Fibroblast of the aortic adventitia (primary cell): ENCODE measurements at regions not wholly inside any gene's neighbourhood (a gene's known extent, or its start where the extent isn't known, plus 50 kb on each side); places are given as distances from the start of the nearest gene placed in this dataset.
"Not testable (repeated sequence)": the region's sequence is repeated elsewhere in the genome, so short reads cannot be mapped to it uniquely, and the experiment has no call there.

ENCODE experiments used
- DNase-seq: peaks from one replicate; pipeline ENCODE4 v3.0.0-alpha.2; 2010; ENCODE audit warnings: low read depth
- H3K4me3 ChIP-seq: 2 replicates; pipeline ENCODE4 v1.5.1; 2011; ENCODE audit warnings: low read depth, mild to moderate bottlenecking, control low read depth, low read length, moderate library complexity
- CTCF ChIP-seq: IDR thresholded peaks from 2 replicates; pipeline ENCODE4 v1.5.1; 2011; ENCODE audit warnings: mild to moderate bottlenecking, low read length, control low read depth, inconsistent platforms; ENCODE audit not compliant: insufficient read depth

GRCh38 chr12:131202592-131203378 lies 249.1 kb downstream of the ADGRD1 start:
- H3K4me3 ChIP-seq: no peak overlapping the region
- no peak for TF ChIP-seq CTCF
- no peak for DNase-seq

GRCh38 chr12:131203666-131204415 lies 250.1 kb downstream of the ADGRD1 start:
- no peak for DNase-seq
- no peak overlapping the region for H3K4me3 ChIP-seq
- TF ChIP-seq CTCF: no peak

- DNase-seq: no peak
- no peak overlapping the region for H3K4me3 ChIP-seq
- TF ChIP-seq CTCF: no peak
Measured at GRCh38 chr12:131204416-131205274, 250.9 kb downstream of the ADGRD1 start.

GRCh38 chr12:131205275-131205933 lies 251.7 kb downstream of the ADGRD1 start:
- DNase-seq, H3K4me3 ChIP-seq: not testable (repeated sequence)

DNA sequence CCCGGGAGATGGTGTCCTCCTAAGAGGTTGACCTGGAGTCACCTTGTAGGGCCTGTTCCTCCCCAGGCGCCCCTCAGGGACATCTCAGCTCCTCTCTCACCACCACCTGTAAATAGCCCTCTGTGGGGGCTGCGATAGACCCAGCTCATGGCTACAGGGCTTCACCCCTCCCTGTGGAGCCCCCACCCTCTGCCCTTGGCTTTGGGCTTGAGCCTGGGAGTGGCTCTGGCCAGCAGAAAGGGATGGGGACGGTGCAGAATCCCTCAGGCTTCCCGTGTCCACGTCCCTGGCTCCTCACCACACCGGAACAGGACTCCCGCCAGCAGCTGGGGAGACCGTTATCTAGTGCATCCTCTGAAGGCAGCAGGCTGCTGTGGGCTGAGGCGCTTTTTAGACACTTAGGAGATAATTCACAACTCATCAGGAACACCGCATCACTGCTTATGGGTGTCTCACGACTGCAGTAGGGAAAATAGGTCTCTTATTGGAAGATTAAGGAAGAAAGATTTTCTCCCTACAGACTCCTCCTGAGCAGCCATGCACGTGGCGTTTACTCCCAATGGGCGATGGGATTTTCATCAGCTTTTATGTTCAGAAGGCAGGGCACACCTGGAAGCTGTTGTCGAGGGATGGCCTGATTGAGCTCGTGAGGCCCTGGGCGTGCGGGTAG lies 253.1 kb downstream of the ADGRD1 start:
- DNase-seq, H3K4me3 ChIP-seq: not testable (repeated sequence)

- not testable (repeated sequence) for DNase-seq, H3K4me3 ChIP-seq
Measured at GRCh38 chr12:131207300-131207660, 253.6 kb downstream of the ADGRD1 start.

- H3K4me3 ChIP-seq, DNase-seq: not testable (repeated sequence)
Measured at GRCh38 chr12:131207841-131208240, 254.1 kb downstream of the ADGRD1 start.

DNA sequence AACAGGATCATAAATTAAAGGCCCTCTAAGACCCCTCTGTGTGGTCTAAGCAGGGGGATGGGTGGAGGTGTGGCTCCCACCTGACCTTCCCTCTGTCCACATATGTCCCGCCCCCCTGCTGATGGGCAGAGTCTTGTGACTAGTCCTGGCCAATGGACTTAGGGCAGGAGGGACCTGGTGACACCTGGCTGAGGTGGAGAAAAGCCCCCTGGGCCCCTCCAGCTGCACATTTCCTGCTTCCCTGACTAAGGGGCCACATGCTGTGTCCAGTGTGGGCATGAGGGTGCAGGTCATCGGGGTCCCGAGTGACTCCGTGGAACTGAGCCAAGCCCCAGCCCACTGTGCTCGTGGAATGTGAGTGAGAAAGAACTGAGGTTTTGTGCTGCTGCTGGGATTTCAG lies 254.7 kb downstream of the ADGRD1 start:
- no peak for DNase-seq
- no peak for TF ChIP-seq CTCF
- H3K4me3 ChIP-seq: no peak overlapping the region
